Coronary artery (tissue), 2 donors: ENCODE measurements at regions not wholly inside any gene's neighbourhood (a gene's known extent, or its start where the extent isn't known, plus 50 kb on each side); places are given as distances from the start of the nearest gene placed in this dataset.

ENCODE experiments used
- DNase-seq: peaks from one replicate; pipeline ENCODE4 v3.0.0-alpha.2; 2017; ENCODE audit warnings: low spot score
- H3K27ac ChIP-seq, 2 donors: fragments of 200-600 bp; sonication (generic); one replicate each; pipeline ENCODE4 v1.5.1; 2016 to 2019
- H3K4me3 ChIP-seq: fragments of 200-600 bp; sonication (generic); 2 replicates; pipeline ENCODE4 v1.5.1; 2016; ENCODE audit warnings: mild to moderate bottlenecking, moderate library complexity
- CTCF ChIP-seq: fragments of 200-600 bp; sonication (generic); IDR thresholded peaks from one replicate; pipeline ENCODE4 v1.5.1; 2019; ENCODE audit warnings: antibody characterized with exemption

GRCh38 chr2:58378152-58378551, 137.0 kb upstream of the FANCL start:
- Histone ChIP-seq H3K4me3 (no peak overlapping the region), H3K27ac (no peak overlapping the region)
- DNase-seq = no peak
- no peak for TF ChIP-seq CTCF

GRCh38 chr2:58377181-58377580, 136.1 kb upstream of the FANCL start:
- no peak overlapping the region for H3K27ac ChIP-seq
- H3K4me3 ChIP-seq = no peak overlapping the region
- TF ChIP-seq CTCF = no peak
- DNase-seq = no peak

GRCh38 chr2:58376592-58376991, 135.5 kb upstream of the FANCL start:
- Histone ChIP-seq H3K27ac (no peak overlapping the region), H3K4me3 (no peak overlapping the region)
- TF ChIP-seq CTCF = no peak
- no peak for DNase-seq

GRCh38 chr2:58369594-58369993, 128.5 kb upstream of the FANCL start:
- DNase-seq = no peak
- H3K27ac ChIP-seq = no peak overlapping the region
- no peak for TF ChIP-seq CTCF
- no peak overlapping the region for H3K4me3 ChIP-seq

GRCh38 chr2:58364098-58364497, 123.0 kb upstream of the FANCL start:
- Histone ChIP-seq H3K4me3 (no peak overlapping the region), H3K27ac (no peak overlapping the region)
- no peak for DNase-seq
- TF ChIP-seq CTCF = no peak

GRCh38 chr2:58358026-58358425, 116.9 kb upstream of the FANCL start:
- DNase-seq = no peak

GRCh38 chr2:58357521-58357920, 116.4 kb upstream of the FANCL start:
- DNase-seq = no peak
- no peak overlapping the region for H3K4me3 ChIP-seq
- H3K27ac ChIP-seq = no peak overlapping the region
- TF ChIP-seq CTCF = no peak

More at GRCh38 chr2:58358026-58358425, 116.9 kb upstream of the FANCL start:
- Histone ChIP-seq H3K4me3 (no peak overlapping the region), H3K27ac (no peak overlapping the region)
- no peak for TF ChIP-seq CTCF
